Prostate gland (tissue), 2 donors: ENCODE measurements at regions not wholly inside any gene's neighbourhood (a gene's known extent, or its start where the extent isn't known, plus 50 kb on each side); places are given as distances from the start of the nearest gene placed in this dataset.
A peak's percentile ranks its signal among the peaks of the same experiment; 100 is the strongest.

Experiments used
- DNase-seq: peaks from one replicate; pipeline ENCODE4 v3.0.0-alpha.2; 2019; ENCODE audit warnings: low spot score
- H3K27ac ChIP-seq, 2 donors: fragments of 200-600 bp; sonication (generic); 2 replicates each; pipeline ENCODE4 v1.5.1; 2017 to 2019
- H3K27me3 ChIP-seq: fragments of 200-600 bp; sonication (generic); replicated peaks from 2 replicates; pipeline ENCODE4 v1.5.1; 2019; ENCODE audit not compliant: insufficient read depth
- H3K36me3 ChIP-seq, 2 donors: fragments of 200-600 bp; sonication (generic); 1 replicate in 1 of 2; 2 replicates in 1 of 2; pipeline versions ENCODE4 v1.5.1 to v1.8.1; 2017 to 2019
- H3K4me1 ChIP-seq: fragments of 200-600 bp; sonication (generic); replicated peaks from 2 replicates; pipeline ENCODE4 v1.5.1; 2019
- H3K4me3 ChIP-seq, 2 donors: fragments of 200-600 bp; sonication (generic); 2 replicates each; pipeline ENCODE4 v1.5.1; 2017 to 2019
- H3K9me3 ChIP-seq: fragments of 200-600 bp; sonication (generic); 2 replicates; pipeline ENCODE4 v1.5.1; 2017
- CTCF ChIP-seq, 4 experiments: fragments of 200-600 bp in 2 of 4; fragments of 450-650 bp in 2 of 4; sonication (generic) in 2 of 4; IDR thresholded peaks; 1 replicate in 3 of 4; 2 replicates in 1 of 4; pipeline ENCODE4 v1.5.1; 2016 to 2019; ENCODE audit warnings: antibody characterized with exemption in 4 of 4, mild to moderate bottlenecking in 2 of 4, moderate library complexity in 2 of 4
- POLR2A ChIP-seq: fragments of 450-650 bp; IDR thresholded peaks from one replicate; pipeline ENCODE4 v1.6.1; 2016; ENCODE audit warnings: antibody characterized with exemption, mild to moderate bottlenecking
- POLR2AphosphoS5 ChIP-seq: sonication (generic); formaldehyde crosslinking; IDR thresholded peaks from one replicate; pipeline ENCODE4 v1.6.1; 2017; ENCODE audit warnings: antibody characterized with exemption
- WGBS: methylation state at CpG from one replicate; pipeline ENCODE4 v1.1.5; 2018; 5-methylcytosine and 5-hydroxymethylcytosine counted together
- intact Hi-C: fragments of 100-400 bp; cut with DNase I; formaldehyde crosslinking; loops from one replicate; pipeline ENCODE4 v1.14.2; 2022

- intact Hi-C loops, result loop anchor here (5.0 kb wide), 3 partner anchors 57 to 192 kb away; no protein-coding TSS in a partner anchor
- Histone ChIP-seq H3K36me3 (no peaks in the 10 kb centered on the region), H3K4me1 (peaks cover 8% of the 10 kb centered on the region), H3K9me3 (no peaks in the 10 kb centered on the region), H3K27ac (peak overlapping the region; percentile 48 to 62), H3K4me3 (no peak overlapping the region), H3K27me3 (no peaks in the 10 kb centered on the region)
- no peak for TF ChIP-seq POLR2A
- TF ChIP-seq POLR2AphosphoS5, result peak; percentile 39
- DNase-seq, result peak; percentile 42
- WGBS, result 9% methylated on average over 19 of the region's 19 CpGs
Observed at GRCh38 chr17:77734371-77735080, 224.0 kb upstream of the TNRC6C start.

- WGBS, result 15% methylated on average over 10 of the region's 10 CpGs
- intact Hi-C loops, result loop anchor here (5.0 kb wide), 2 partner anchors 133 to 193 kb away; no protein-coding TSS in a partner anchor
- peaks cover 8% of the 10 kb centered on the region for H3K4me1 ChIP-seq
- no peaks in the 10 kb centered on the region for H3K27me3 ChIP-seq
- no peak overlapping the region for H3K4me3 ChIP-seq
- no peak for TF ChIP-seq CTCF (IDR thresholded peaks at IDR 0.05)
- no peak for TF ChIP-seq POLR2AphosphoS5
- no peak for TF ChIP-seq POLR2A
- peak overlapping the region; percentile 48 to 62 for H3K27ac ChIP-seq
- H3K36me3 ChIP-seq, result no peaks in the 10 kb centered on the region
- H3K9me3 ChIP-seq, result no peaks in the 10 kb centered on the region
- DNase-seq, result no peak
Observed at GRCh38 chr17:77735081-77735565, 223.4 kb upstream of the TNRC6C start.

DNA sequence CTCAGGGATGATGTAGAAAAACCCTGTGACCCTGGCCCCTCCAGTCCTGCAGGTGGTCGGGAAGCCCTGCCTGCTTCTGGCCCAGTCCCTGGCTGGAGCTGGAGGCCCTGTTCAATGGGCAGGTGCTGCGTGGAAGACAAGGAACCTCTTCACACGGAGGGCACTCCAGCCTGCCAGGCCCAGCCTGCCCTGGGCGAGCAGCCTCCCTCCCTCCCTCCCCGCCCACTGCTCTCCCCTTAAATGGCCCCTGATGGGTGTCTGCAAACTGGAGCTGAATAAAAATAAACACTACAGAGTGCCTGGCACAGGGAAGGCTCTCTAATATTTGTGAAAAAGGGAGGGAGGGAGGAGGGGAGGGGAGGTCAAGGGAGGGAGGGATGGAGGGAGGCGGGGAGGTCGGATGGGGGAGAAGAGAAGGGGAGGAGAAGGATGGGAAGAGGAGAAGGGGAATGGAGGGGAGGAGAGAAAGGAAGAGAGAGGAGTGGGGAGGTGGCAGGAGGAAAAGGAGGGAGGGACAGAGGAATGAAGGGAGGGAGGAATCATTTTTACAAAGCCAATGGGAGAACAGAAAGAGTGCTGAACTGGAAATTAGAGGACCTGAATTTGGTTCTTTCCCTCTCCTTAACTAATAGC is 222.8 kb upstream of the TNRC6C start:
- H3K27ac ChIP-seq, result peak overlapping the region; percentile 48 to 62
- no peak for TF ChIP-seq POLR2AphosphoS5
- TF ChIP-seq POLR2A, result no peak
- TF ChIP-seq CTCF (IDR thresholded peaks at IDR 0.05), result no peak
- no peaks in the 10 kb centered on the region for H3K36me3 ChIP-seq
- H3K4me3 ChIP-seq, result no peak overlapping the region
- 7% methylated on average over 7 of the region's 7 CpGs for WGBS
- no peaks in the 10 kb centered on the region for H3K9me3 ChIP-seq
- no peaks in the 10 kb centered on the region for H3K27me3 ChIP-seq
- no peak for DNase-seq
- peaks cover 8% of the 10 kb centered on the region for H3K4me1 ChIP-seq
- intact Hi-C loops, result loop anchor here (5.0 kb wide), 2 partner anchors 133 to 193 kb away; no protein-coding TSS in a partner anchor

- H3K36me3 ChIP-seq, result no peaks in the 10 kb centered on the region
- DNase-seq, result no peak
- no peaks in the 10 kb centered on the region for H3K9me3 ChIP-seq
- H3K4me3 ChIP-seq, result no peak overlapping the region
- TF ChIP-seq CTCF (IDR thresholded peaks at IDR 0.05), result no peak
- TF ChIP-seq POLR2A, result no peak
- TF ChIP-seq POLR2AphosphoS5, result no peak
- intact Hi-C loops, result loop anchor here (5.0 kb wide), 2 partner anchors 134 to 194 kb away; no protein-coding TSS in a partner anchor
- 11% methylated on average over 17 of the region's 17 CpGs for WGBS
- H3K27me3 ChIP-seq, result no peaks in the 10 kb centered on the region
- H3K4me1 ChIP-seq, result peaks cover 8% of the 10 kb centered on the region
- H3K27ac ChIP-seq, result peak overlapping the region; percentile 48 to 62
Observed at GRCh38 chr17:77736199-77736585, 222.3 kb upstream of the TNRC6C start.

DNA sequence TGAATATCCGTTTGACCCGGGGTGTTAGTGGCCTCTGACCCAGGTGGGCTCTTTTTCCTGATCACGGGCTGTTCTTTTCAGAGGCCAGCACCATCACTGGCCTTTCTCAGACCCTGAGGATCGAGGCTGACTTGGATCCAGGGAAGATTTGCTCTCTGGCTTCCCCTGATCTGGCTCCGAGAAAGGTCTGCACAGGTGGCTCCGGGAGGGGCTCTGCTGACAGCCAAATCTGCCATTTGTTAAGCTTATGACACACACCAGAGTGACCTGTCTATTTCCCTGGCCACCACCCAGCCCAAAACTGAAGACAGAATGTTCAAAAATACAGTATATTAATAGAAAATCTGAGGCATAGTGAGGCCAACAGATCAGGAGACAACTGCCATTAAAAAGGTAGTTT is 221.8 kb upstream of the TNRC6C start:
- no peaks in the 10 kb centered on the region for H3K9me3 ChIP-seq
- TF ChIP-seq CTCF (IDR thresholded peaks at IDR 0.05) (no peak), POLR2AphosphoS5 (no peak), POLR2A (no peak)
- H3K27me3 ChIP-seq, result no peaks in the 10 kb centered on the region
- H3K27ac ChIP-seq, result peak overlapping the region; percentile 48 to 62
- intact Hi-C loops, result loop anchor here (5.0 kb wide), 2 partner anchors 134 to 194 kb away; no protein-coding TSS in a partner anchor
- H3K4me3 ChIP-seq, result no peak overlapping the region
- no peaks in the 10 kb centered on the region for H3K36me3 ChIP-seq
- H3K4me1 ChIP-seq, result peaks cover 8% of the 10 kb centered on the region
- WGBS, result 57% methylated on average over 6 of the region's 6 CpGs
- no peak for DNase-seq
